DMS53 (cell line): ENCODE measurements at regions not wholly inside any gene's neighbourhood (a gene's known extent, or its start where the extent isn't known, plus 50 kb on each side); places are given as distances from the start of the nearest gene placed in this dataset.
"Not testable (repeated sequence)": the region's sequence is repeated elsewhere in the genome, so short reads cannot be mapped to it uniquely, and the experiment has no call there.

Experiments
- DNase-seq: peaks from one replicate; lab custom pipeline; 2025; lab: John Stamatoyannopoulos, UW

DNA sequence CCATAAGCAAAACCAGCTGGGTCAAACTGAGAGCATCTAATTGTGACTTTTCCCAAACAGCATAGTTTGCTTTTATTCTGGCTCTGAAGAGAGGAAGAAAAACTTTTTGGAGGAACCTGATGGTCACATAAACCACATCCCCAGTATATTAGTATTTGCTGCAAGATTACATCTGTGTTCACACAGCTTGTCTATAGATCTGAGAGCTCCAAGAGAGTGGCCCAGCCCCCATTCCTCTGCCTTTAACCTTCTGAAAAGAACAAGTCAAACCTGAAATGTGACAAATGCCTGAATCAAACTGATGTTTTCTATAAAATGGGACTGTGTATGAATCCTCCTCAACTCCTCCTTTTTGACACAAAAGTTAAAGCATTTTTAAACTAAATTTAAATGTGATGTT is 435.2 kb downstream of the ZNF479 start:
- DNase-seq: not testable (repeated sequence)

DNA sequence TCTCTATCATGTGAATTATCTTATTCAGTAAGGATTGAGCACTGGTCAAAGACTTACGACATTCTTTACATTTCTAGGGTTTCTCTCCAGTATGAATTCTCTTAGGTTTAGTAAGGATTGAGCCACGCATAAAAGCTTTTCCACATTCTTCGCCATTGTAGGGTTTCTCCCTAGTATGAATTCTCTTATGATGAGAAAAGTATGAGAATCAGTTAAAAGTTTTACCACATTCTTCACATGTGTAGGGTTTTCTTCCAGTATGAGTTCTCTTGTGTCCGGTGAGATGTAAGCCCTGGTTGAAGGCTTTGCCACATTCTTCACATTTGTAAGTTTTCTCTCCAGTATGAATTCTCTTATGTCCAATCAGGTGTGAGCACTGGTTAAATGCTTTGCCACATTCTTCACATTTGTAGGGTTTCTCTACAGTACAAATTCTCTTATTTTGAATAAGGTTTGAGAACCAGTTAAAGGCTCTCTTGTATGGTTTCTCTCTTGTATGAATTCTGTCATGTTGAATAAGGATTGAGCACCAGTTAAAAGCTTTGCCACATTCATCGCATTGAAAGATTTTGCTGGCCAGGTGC is 445.9 kb downstream of the ZNF479 start:
- no peak for DNase-seq

DNA sequence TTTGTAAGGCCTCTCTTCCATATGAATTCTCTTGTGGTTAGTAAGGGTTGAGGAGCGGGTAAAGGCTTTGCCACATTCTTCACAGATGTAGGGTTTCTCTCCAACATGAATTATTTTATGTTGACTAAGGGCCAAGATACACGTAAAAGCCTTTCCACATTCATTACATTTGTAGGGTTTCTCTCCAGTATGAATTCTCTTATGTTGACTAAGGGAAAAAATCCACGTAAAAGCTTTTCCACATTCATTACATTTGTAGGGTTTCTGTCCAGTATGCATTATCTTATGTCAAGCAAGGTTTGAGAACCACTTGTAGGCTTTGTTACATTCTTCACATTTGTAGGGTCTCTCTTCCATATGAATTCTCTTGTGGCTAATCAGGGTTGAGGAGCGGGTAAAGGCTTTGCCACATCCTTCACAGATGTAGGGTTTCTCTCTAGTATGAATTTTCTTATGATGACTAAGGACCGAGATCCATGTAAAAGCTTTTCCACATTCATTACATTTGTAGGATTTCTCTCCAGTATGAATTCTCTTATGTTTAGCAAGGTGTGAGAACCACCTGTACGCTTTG is 493.0 kb downstream of the ZNF479 start:
- DNase-seq: no peak

DNA sequence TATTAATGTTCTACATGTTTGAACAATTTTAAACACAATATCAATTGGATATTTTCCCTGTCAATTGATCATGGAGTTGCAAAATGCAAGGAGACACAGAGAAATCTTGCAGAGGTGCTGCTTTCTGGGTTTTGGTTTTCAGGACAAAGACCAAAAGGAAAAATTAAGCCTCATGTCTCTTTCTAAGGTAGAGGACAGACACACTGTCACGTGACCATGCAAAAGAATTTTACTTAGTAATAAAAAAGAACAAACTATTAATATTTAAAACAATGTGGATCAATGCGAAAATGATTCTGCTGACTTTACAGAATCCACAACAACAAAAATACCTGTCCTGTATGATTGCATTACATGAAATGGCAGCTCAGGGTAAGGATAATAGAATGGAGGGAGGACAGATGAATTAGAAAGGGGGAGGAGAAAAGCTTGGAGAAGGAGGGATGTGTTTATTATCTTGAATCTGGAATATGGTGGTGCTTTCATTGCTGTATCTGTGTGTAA is 493.7 kb upstream of the NUPR2 start:
- no peak for DNase-seq

GRCh38 chr7:56605146-56605545 is 488.9 kb upstream of the NUPR2 start:
- DNase-seq: no peak

- DNase-seq: no peak
These were observed 462.4 kb upstream of the NUPR2 start for GRCh38 chr7:56578612-56579011.

GRCh38 chr7:56570968-56571367 is 454.8 kb upstream of the NUPR2 start:
- DNase-seq: no peak

GRCh38 chr7:56538541-56539429 is 422.6 kb upstream of the NUPR2 start:
- no peak for DNase-seq

GRCh38 chr7:56537952-56538351 is 421.7 kb upstream of the NUPR2 start:
- DNase-seq: peak; percentile 50

- DNase-seq: peak; percentile 26
These were observed 421.3 kb upstream of the NUPR2 start for GRCh38 chr7:56537477-56537876.

GRCh38 chr7:56495165-56495564 is 378.9 kb upstream of the NUPR2 start:
- no peak for DNase-seq

DNA sequence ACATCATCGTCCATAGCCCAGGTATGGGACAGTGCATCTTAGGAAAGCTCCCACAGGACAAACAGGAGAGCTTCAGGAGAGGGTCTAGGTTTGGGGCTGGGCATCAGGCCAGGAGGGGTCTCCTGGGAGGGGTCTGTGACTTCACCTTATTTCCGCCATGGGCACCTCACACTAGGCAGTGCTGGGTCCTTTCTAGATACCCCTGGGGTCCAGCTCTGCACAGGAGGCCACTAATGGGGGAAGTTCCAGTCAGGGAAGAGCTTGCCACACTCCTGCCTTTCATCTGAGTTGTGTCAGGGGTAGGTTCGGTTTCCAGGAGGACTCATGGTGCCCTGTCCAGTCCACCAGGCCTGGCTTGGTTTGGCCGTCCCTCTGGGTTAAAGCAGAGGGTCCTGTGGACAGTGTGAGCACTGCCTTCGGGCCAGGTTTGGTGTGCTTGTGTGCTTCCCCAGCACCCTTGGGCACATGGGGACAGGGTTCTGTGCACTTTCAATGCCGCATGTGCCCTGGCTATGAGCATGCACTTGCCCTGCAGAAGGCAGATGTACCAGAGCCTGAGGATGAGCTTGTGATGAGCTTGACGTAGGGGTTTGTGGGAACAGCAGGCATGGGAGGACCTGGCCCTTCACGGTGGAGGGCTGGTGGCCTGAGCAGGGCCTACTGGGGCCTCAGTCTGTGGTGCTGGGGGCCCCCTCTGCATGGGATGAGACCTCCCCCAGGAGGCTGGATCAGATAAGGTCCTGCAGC is 377.7 kb upstream of the NUPR2 start:
- no peak for DNase-seq

GRCh38 chr7:56493196-56493595 is 377.0 kb upstream of the NUPR2 start:
- DNase-seq: no peak

DNA sequence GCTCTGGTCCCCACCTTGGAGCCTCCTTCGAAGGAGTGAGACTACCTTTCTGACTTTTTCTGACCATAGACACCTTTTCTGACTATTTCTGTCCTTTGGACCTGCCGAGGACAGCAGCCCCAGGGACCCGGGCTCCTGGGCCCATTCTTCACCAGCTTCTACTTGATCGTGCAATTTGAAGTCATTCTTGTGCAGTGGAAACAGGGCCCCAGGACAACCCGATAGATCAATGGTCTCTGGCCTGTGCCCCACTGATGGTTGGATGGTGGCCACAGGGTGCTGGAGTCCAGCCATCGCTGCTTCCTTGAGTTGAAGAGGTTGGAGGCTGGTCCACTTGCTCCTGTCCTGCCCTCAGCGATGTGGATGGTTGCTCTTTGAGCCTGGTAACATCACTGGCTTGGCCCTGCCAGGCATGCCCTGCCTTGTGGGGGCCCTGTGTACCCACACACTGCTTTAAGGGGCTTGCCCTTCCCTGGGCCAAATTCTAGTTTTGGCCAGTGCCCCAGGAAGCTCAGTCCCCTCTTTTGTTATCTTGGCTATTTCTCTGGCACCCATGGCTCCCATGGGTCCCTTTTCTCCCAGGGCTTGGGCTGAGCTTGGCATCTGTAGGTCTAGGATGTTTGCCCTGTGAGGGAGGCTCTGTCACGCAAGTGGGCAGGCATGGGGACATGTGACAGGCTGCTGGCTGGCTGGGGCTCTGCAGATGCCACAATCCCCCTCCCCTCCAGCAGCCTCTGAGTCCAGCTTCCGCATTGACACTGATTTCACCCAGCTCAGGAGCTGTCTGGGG is 375.6 kb upstream of the NUPR2 start:
- DNase-seq: no peak

GRCh38 chr7:56483861-56484550 is 367.8 kb upstream of the NUPR2 start:
- no peak for DNase-seq

DNA sequence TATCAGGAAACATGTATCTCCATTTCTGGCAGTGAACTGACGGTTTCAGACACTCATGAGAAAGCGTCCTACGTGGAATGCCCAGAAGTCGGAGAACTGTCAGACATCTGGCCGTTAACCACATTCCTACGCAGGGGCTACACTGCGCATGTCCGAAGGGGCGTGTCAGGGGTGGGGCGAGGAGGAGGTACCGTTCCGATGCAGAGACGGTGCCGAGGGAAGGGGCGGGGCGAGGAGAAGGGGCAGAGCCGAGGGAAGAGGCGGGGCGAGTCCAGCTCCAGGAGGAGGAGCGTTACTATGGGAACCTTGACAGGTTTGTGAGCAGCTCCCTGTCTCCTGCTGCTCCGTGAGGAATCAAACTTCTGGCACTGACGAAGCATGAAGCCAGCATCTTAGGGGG is 366.9 kb upstream of the NUPR2 start:
- no peak for DNase-seq

GRCh38 chr7:56479748-56480147 is 363.5 kb upstream of the NUPR2 start:
- no peak for DNase-seq

GRCh38 chr7:56479136-56479535 is 362.9 kb upstream of the NUPR2 start:
- no peak for DNase-seq

DNA sequence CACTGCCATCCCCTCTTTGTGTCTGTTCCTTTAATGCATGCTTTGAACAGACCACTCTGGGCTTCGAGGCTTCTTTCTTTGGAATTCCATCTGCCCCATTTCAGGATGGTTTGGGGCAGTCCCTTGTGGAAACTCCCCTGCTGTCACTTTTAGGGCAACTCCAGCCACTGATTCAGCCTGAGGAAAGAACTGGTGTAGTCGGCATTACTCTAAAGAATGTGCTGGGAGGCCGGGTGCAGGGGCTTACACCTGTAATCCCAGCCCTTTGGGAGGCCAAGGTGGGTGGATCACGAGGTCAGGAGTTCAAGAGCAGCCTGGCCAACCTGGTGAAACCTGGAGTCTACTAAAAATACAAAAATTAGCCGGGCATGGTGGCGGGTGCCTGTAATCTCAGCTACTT is 358.1 kb upstream of the NUPR2 start:
- no peak for DNase-seq

GRCh38 chr7:56471811-56472210 is 355.6 kb upstream of the NUPR2 start:
- DNase-seq: no peak
